HEK293T (cell line): ENCODE measurements at regions not wholly inside any gene's neighbourhood (a gene's known extent, or its start where the extent isn't known, plus 50 kb on each side); places are given as distances from the start of the nearest gene placed in this dataset.

Experiments
- ARNT ChIP-seq: fragments of 450-650 bp; IDR thresholded peaks from 2 replicates; pipeline ENCODE4 v1.6.1; 2017; ENCODE audit warnings: mild to moderate bottlenecking
- BHLHE40 ChIP-seq: fragments of 450-650 bp; IDR thresholded peaks from 2 replicates; pipeline ENCODE4 v1.6.1; 2016; ENCODE audit warnings: mild to moderate bottlenecking, moderate library complexity, borderline replicate concordance
- ELF4 ChIP-seq: fragments of 450-650 bp; IDR thresholded peaks from 2 replicates; pipeline ENCODE4 v1.6.1; 2017; ENCODE audit warnings: antibody characterized with exemption
- FOXA1 ChIP-seq: fragments of 450-650 bp; IDR thresholded peaks from 2 replicates; pipeline ENCODE4 v1.6.1; 2016; ENCODE audit warnings: mild to moderate bottlenecking
- FOXK2 ChIP-seq: fragments of 450-650 bp; IDR thresholded peaks from 2 replicates; pipeline ENCODE4 v1.6.1; 2016; ENCODE audit warnings: mild to moderate bottlenecking
- FOXM1 ChIP-seq: fragments of 450-650 bp; IDR thresholded peaks from 2 replicates; pipeline ENCODE4 v1.6.1; 2017; ENCODE audit warnings: mild to moderate bottlenecking, borderline replicate concordance
- LEF1 ChIP-seq: fragments of 450-650 bp; IDR thresholded peaks from 2 replicates; pipeline ENCODE4 v1.6.1; 2017; ENCODE audit warnings: mild to moderate bottlenecking, borderline replicate concordance
- NFRKB ChIP-seq: fragments of 450-650 bp; IDR thresholded peaks from 2 replicates; pipeline ENCODE4 v1.6.1; 2016; ENCODE audit warnings: mild to moderate bottlenecking, moderate library complexity
- PKNOX1 ChIP-seq: fragments of 450-650 bp; IDR thresholded peaks from 2 replicates; pipeline ENCODE4 v1.6.1; 2016
- SP1 ChIP-seq: fragments of 450-650 bp; IDR thresholded peaks from 2 replicates; pipeline ENCODE4 v1.6.1; 2017
- SUZ12 ChIP-seq: fragments of 450-650 bp; IDR thresholded peaks from 2 replicates; pipeline ENCODE4 v1.6.1; 2016; ENCODE audit warnings: mild to moderate bottlenecking
- TARDBP ChIP-seq: fragments of 450-650 bp; IDR thresholded peaks from 2 replicates; pipeline ENCODE4 v1.6.1; 2016
- ZNF384 ChIP-seq: fragments of 450-650 bp; IDR thresholded peaks from 2 replicates; pipeline ENCODE4 v1.6.1; 2016

DNA sequence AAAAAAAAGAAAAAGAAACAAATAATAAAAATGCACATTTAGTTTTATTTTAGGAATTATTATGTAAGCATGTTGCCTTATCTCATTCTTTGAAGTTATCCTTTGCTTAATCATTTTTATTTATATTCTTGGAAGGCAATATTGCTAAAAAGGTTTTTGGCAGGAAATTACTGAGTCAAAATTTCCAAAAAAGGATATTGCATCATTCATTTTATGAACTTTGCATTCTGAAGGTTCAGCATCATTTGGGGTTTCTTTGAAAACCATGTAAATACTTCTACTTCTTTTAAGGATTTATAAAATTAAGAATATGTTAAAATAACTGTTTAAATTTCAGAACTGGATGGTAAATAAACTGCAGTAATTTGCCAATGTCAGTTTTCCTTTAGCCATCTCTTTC, 94.2 kb upstream of the CTNND2 start:
- TF ChIP-seq LEF1 (no peak), SUZ12 (no peak), NFRKB (no peak), BHLHE40 (no peak), FOXM1 (no peak), ELF4 (no peak), ZNF384 (no peak), SP1 (no peak), FOXA1 (no peak), FOXK2 (no peak), TARDBP (no peak), ARNT (no peak), PKNOX1 (no peak)
